Trophoblast cell (in vitro differentiated cells and primary cell): ENCODE measurements at regions not wholly inside any gene's neighbourhood (a gene's known extent, or its start where the extent isn't known, plus 50 kb on each side); places are given as distances from the start of the nearest gene placed in this dataset.

Source experiments
- DNase-seq, 2 donors: peaks; one replicate each; pipeline ENCODE4 v3.0.0-alpha.2; 2016
- H2AFZ ChIP-seq: 2 replicates; pipeline ENCODE4 v1.6.1; 2013; ENCODE audit warnings: low read length, moderate library complexity, mild to moderate bottlenecking; ENCODE audit not compliant: insufficient read depth, poor library complexity
- H2AK5ac ChIP-seq: 2 replicates; pipeline ENCODE4 v1.6.1; 2013; ENCODE audit warnings: mild to moderate bottlenecking, low read length
- H2BK120ac ChIP-seq: 2 replicates; pipeline ENCODE4 v1.6.1; 2013; ENCODE audit warnings: low read length, mild to moderate bottlenecking, moderate library complexity; ENCODE audit not compliant: insufficient read depth, poor library complexity
- H2BK12ac ChIP-seq: 2 replicates; pipeline ENCODE4 v1.6.1; 2013; ENCODE audit warnings: mild to moderate bottlenecking, low read length, moderate library complexity
- H2BK5ac ChIP-seq: 2 replicates; pipeline ENCODE4 v1.6.1; 2013; ENCODE audit warnings: low read length, low read depth, moderate library complexity, mild to moderate bottlenecking; ENCODE audit not compliant: poor library complexity
- H3K14ac ChIP-seq: 2 replicates; pipeline ENCODE4 v1.6.1; 2013; ENCODE audit warnings: mild to moderate bottlenecking, low read length
- H3K18ac ChIP-seq: 2 replicates; pipeline ENCODE4 v1.6.1; 2013; ENCODE audit warnings: mild to moderate bottlenecking, low read length
- H3K23ac ChIP-seq: 2 replicates; pipeline ENCODE4 v1.6.1; 2013; ENCODE audit warnings: low read length
- H3K27ac ChIP-seq: 2 replicates; pipeline ENCODE4 v1.5.1; 2013; ENCODE audit warnings: low read depth, mild to moderate bottlenecking, inconsistent platforms, low read length, moderate library complexity
- H3K27me3 ChIP-seq: 2 replicates; pipeline ENCODE4 v1.6.1; 2013; ENCODE audit warnings: inconsistent platforms, mild to moderate bottlenecking, low read length, moderate library complexity; ENCODE audit not compliant: insufficient read depth
- H3K36me3 ChIP-seq, 2 experiments: 1 replicate in 1 of 2; 2 replicates in 1 of 2; pipeline ENCODE4 v1.6.1; 2013; ENCODE audit warnings: low read length in 2 of 2, mild to moderate bottlenecking in 2 of 2, moderate library complexity in 1 of 2; ENCODE audit not compliant: insufficient read depth in 2 of 2, control insufficient read depth in 1 of 2
- H3K4ac ChIP-seq: 2 replicates; pipeline ENCODE4 v1.6.1; 2013; ENCODE audit warnings: low read depth, mild to moderate bottlenecking, low read length, moderate library complexity
- H3K4me1 ChIP-seq, 2 experiments: 1 replicate in 1 of 2; 2 replicates in 1 of 2; pipeline ENCODE4 v1.6.1; 2013; ENCODE audit warnings: low read length in 2 of 2, mild to moderate bottlenecking in 2 of 2, moderate library complexity in 1 of 2; ENCODE audit not compliant: insufficient read depth in 2 of 2, control insufficient read depth in 1 of 2
- H3K4me2 ChIP-seq: 2 replicates; pipeline ENCODE4 v1.6.1; 2013; ENCODE audit warnings: inconsistent platforms, mild to moderate bottlenecking, low read length, moderate library complexity
- H3K4me3 ChIP-seq: 2 replicates; pipeline ENCODE4 v1.5.1; 2013; ENCODE audit warnings: mild to moderate bottlenecking, low read depth, low read length, inconsistent platforms
- H3K79me1 ChIP-seq: one replicate; pipeline ENCODE4 v1.6.1; 2013; ENCODE audit warnings: low read length
- H3K79me2 ChIP-seq: 2 replicates; pipeline ENCODE4 v1.6.1; 2013; ENCODE audit warnings: low read length, mild to moderate bottlenecking; ENCODE audit not compliant: control insufficient read depth, insufficient read depth, poor library complexity
- H3K9ac ChIP-seq: 2 replicates; pipeline ENCODE4 v1.6.1; 2013; ENCODE audit warnings: mild to moderate bottlenecking, low read length
- H3K9me3 ChIP-seq: 2 replicates; pipeline ENCODE4 v1.6.1; 2013; ENCODE audit warnings: low read depth, mild to moderate bottlenecking, control low read depth, inconsistent platforms, low read length; ENCODE audit not compliant: insufficient read depth
- H4K12ac ChIP-seq: 2 replicates; pipeline ENCODE4 v1.6.1; 2013; ENCODE audit warnings: low read depth, mild to moderate bottlenecking, low read length, moderate library complexity
- H4K8ac ChIP-seq: 2 replicates; pipeline ENCODE4 v1.6.1; 2013; ENCODE audit warnings: low read depth, mild to moderate bottlenecking, low read length, moderate library complexity
- H4K91ac ChIP-seq: one replicate; pipeline ENCODE4 v1.6.1; 2013; ENCODE audit warnings: low read depth, mild to moderate bottlenecking, low read length, moderate library complexity
- WGBS: extraction: QIAGEN DNeasy Blood & Tissue Kit; methylation state at CpG from one replicate; pipeline ENCODE4 v1.1.7; 2013; ENCODE audit warnings: missing lambda C conversion rate; ENCODE audit not compliant: insufficient read length, insufficient coverage; ENCODE audit errors: extremely low coverage; 5-methylcytosine and 5-hydroxymethylcytosine counted together

- Histone ChIP-seq H3K27ac (no peak overlapping the region), H3K4me2 (no peak overlapping the region), H3K23ac (no peak overlapping the region), H3K9me3 (peaks cover 35% of the 10 kb centered on the region), H3K14ac (no peak overlapping the region), H2BK5ac (no peak overlapping the region), H3K4ac (no peak overlapping the region), H3K4me3 (no peak overlapping the region), H3K9ac (no peak overlapping the region), H2AK5ac (no peak overlapping the region), H3K27me3 (no peaks in the 10 kb centered on the region), H2AFZ (no peak overlapping the region), H2BK120ac (no peak overlapping the region), H3K36me3 (no peaks in the 10 kb centered on the region), H3K79me2 (no peaks in the 10 kb centered on the region), H2BK12ac (no peak overlapping the region), H4K12ac (no peak overlapping the region), H4K91ac (no peak overlapping the region), H4K8ac (no peak overlapping the region), H3K4me1 (no peaks in the 10 kb centered on the region), H3K79me1 (no peaks in the 10 kb centered on the region), H3K18ac (no peak overlapping the region)
- no peak for DNase-seq
These were observed 2101.9 kb downstream of the TP53TG3F start for GRCh38 chr16:35561346-35561745.

DNA sequence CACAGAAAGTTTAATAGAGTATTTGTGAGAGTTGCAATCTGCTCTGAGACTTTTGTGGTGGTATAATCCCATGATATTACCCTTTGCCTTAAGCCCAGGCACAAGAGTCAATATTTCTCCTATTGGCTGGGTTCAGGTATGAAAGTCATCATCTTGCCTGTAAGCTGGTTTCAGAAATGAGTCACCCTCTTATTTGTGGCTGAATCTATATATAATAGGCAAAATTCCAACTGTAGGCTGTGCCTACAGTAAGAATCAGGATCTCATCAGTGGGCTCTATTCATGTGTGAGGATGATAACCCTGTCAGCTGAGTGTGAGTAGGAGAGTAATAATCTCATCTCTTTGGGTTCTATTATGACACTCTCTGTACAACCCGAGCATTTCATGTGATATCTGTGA lies 2103.1 kb downstream of the TP53TG3F start:
- no peak overlapping the region for H3K18ac ChIP-seq
- DNase-seq = no peak

DNA sequence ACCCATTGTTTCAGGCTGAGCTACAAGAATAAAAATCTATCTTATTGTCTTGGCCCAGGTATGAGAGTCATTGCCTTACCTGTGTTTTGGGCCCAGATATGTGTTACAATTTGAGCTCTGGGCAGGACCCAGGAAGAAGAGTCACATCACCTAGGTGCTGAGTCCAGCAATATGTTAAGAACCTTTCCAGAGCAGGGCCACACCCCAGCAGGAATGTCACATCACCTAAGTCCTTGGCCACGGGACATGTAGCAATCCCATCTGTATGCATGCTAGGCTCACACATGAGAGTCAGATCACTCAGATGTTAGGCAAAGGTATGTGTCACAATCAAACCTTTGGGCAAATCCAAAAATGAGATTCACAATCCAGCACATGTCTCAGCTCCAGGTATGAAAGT lies 2103.5 kb downstream of the TP53TG3F start:
- H3K4me1 ChIP-seq = no peaks in the 10 kb centered on the region
- no peak overlapping the region for H3K23ac ChIP-seq
- no CpG with 5 or more reads among the region's 1 CpG for WGBS
- H3K79me1 ChIP-seq = no peaks in the 10 kb centered on the region
- DNase-seq = no peak
- H4K91ac ChIP-seq = no peak overlapping the region
- H3K4me2 ChIP-seq = no peak overlapping the region
- H3K9me3 ChIP-seq = peaks cover 35% of the 10 kb centered on the region
- no peak overlapping the region for H3K9ac ChIP-seq
- no peak overlapping the region for H2BK120ac ChIP-seq
- no peaks in the 10 kb centered on the region for H3K79me2 ChIP-seq
- H2BK5ac ChIP-seq = no peak overlapping the region
- H2BK12ac ChIP-seq = no peak overlapping the region
- no peak overlapping the region for H3K4ac ChIP-seq
- no peak overlapping the region for H3K18ac ChIP-seq
- no peak overlapping the region for H3K14ac ChIP-seq
- H2AFZ ChIP-seq = no peak overlapping the region
- no peak overlapping the region for H3K27ac ChIP-seq
- H2AK5ac ChIP-seq = no peak overlapping the region
- no peak overlapping the region for H4K12ac ChIP-seq
- no peak overlapping the region for H4K8ac ChIP-seq
- H3K4me3 ChIP-seq = no peak overlapping the region
- H3K27me3 ChIP-seq = no peaks in the 10 kb centered on the region
- no peaks in the 10 kb centered on the region for H3K36me3 ChIP-seq

More for the DNA sequence above, 2103.1 kb downstream of the TP53TG3F start:
- Histone ChIP-seq H3K36me3 (no peaks in the 10 kb centered on the region), H3K79me2 (no peaks in the 10 kb centered on the region), H2BK5ac (no peak overlapping the region), H2BK120ac (no peak overlapping the region), H3K79me1 (no peaks in the 10 kb centered on the region), H2AFZ (no peak overlapping the region), H3K23ac (no peak overlapping the region), H3K4ac (no peak overlapping the region), H4K91ac (no peak overlapping the region), H3K27me3 (no peaks in the 10 kb centered on the region), H3K4me2 (no peak overlapping the region), H3K4me3 (no peak overlapping the region), H2BK12ac (no peak overlapping the region), H2AK5ac (no peak overlapping the region), H3K27ac (no peak overlapping the region), H4K12ac (no peak overlapping the region), H3K9me3 (peaks cover 32% of the 10 kb centered on the region), H3K9ac (no peak overlapping the region), H3K4me1 (no peaks in the 10 kb centered on the region), H3K14ac (no peak overlapping the region), H4K8ac (no peak overlapping the region)
- WGBS = no CpG with 5 or more reads among the region's 1 CpG

DNA sequence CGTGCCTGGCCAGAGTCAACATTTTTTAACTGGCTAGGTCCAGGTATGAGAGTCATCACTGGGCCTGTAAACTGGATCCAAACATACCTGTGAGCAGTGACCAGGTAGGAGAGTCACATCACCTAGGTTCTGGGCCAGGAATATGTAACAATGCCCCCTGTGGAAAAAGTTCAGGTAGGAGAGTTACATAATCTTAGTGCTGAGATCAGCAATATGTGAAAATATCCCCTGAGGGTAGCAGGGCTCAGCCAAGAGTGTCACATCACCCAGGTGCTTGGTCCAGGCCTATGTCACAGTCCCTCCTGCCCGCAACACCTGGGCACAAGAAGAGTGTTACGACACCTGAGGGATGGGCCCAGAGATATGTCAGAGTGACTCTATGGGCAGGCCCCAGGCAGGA lies 2104.7 kb downstream of the TP53TG3F start:
- Histone ChIP-seq H2AK5ac (no peak overlapping the region), H2AFZ (no peak overlapping the region), H3K9ac (no peak overlapping the region), H3K23ac (no peak overlapping the region), H4K8ac (no peak overlapping the region), H3K14ac (no peak overlapping the region), H3K4me2 (no peak overlapping the region), H4K12ac (no peak overlapping the region), H3K79me2 (no peaks in the 10 kb centered on the region), H3K79me1 (no peaks in the 10 kb centered on the region), H3K36me3 (no peaks in the 10 kb centered on the region), H4K91ac (no peak overlapping the region), H2BK120ac (no peak overlapping the region), H3K9me3 (peaks cover 39% of the 10 kb centered on the region), H3K4me3 (no peak overlapping the region), H3K4ac (no peak overlapping the region), H3K18ac (no peak overlapping the region), H2BK5ac (no peak overlapping the region), H3K27ac (no peak overlapping the region), H3K27me3 (no peaks in the 10 kb centered on the region), H2BK12ac (no peak overlapping the region), H3K4me1 (no peaks in the 10 kb centered on the region)
- no peak for DNase-seq
- WGBS = no CpG with 5 or more reads among the region's 3 CpGs
